ENCODE measurements at regions not wholly inside any gene's neighbourhood (a gene's known extent, or its start where the extent isn't known, plus 50 kb on each side); places are given as distances from the start of the nearest gene placed in this dataset.

DNA sequence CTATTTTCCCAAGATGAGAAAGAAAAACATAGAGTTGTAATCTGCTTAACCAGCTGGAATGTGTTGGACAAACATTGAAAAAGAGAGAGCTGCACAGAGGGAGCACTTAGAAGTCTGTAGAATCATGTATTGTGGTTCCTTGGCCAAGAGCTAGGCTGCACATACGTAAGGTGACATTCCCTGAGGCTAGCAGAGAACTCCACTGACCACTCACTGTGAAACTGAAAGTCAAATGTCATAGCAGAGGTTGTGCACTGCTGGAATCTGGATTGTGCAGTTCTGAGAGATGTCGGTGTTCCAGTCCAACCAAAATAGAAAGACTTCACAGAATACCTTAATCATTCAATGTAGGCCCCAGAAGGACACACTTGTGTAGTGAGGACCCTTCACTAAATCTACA is 772.8 kb upstream of the RAG2 start:
- CTCF ChIA-PET: no interaction called here
- peaks cover 1 to 40% (median 7%) of the 10 kb centered on the region in 5 donors for H3K9me3 Mint-ChIP-seq
- H3K36me3 Mint-ChIP-seq: no peaks in the 10 kb centered on the region
- no peak overlapping the region for H3K27ac ChIP-seq (ENCODE audit: low read depth, low read length)
- H3K27ac Mint-ChIP-seq: no peak overlapping the region
- no peaks in the 10 kb centered on the region for H3K27me3 ChIP-seq (ENCODE audit: insufficient read depth, low read length, poor library complexity, severe bottlenecking)
- H3K4me1 ChIP-seq (ENCODE audit: insufficient read depth, low read length): no peaks in the 10 kb centered on the region
- POLR2A ChIA-PET: no interaction called here
- no peak overlapping the region for H3K4me3 ChIP-seq (ENCODE audit: low read length)
- no peaks in the 10 kb centered on the region for H3K36me3 ChIP-seq (ENCODE audit: insufficient read depth, low read length)
- no peak for DNase-seq
- no peak overlapping the region for H3K4me3 Mint-ChIP-seq
- no peaks in the 10 kb centered on the region for H3K27me3 Mint-ChIP-seq
- H3K4me1 Mint-ChIP-seq: no peaks in the 10 kb centered on the region
- H3K9me3 ChIP-seq (ENCODE audit: low read length): no peaks in the 10 kb centered on the region

DNA sequence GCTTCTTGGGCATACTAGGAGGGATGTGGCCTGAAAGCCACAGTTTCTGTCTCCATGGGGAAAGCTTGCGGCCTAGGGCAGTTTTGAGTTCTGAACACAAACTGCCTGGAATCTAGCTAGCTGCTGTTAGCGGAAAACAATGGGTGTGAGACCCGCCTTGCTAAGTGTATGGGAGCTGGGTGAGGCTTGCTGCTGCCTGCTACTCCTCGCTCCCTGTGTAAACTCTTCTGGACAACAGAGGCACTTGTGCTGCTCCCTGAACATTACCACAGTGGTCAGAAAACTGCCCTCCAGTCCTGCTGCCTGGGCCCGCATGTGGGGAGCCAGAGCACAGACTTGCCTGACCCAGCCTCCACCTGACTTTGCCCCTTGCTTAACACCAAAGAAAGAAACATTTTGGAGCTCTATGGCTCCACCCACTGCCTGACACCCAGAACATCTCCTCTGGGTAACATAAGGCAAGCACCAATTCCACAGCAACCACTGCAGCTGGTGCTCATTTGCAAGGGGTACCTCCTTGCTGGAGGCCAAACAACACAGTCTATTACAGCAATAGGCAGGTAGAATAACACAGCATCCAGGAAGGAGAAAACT is 766.3 kb upstream of the RAG2 start:
- H3K27me3 Mint-ChIP-seq: no peaks in the 10 kb centered on the region
- no peaks in the 10 kb centered on the region for H3K4me1 Mint-ChIP-seq
- no peak for DNase-seq
- ChIA-PET CTCF (no interaction called here), POLR2A (no interaction called here)
- no peaks in the 10 kb centered on the region for H3K36me3 ChIP-seq (ENCODE audit: insufficient read depth, low read length)
- peaks cover 5 to 28% (median 26%) of the 10 kb centered on the region in 5 donors for H3K9me3 Mint-ChIP-seq
- H3K27ac ChIP-seq (ENCODE audit: low read depth, low read length): no peak overlapping the region
- H3K4me1 ChIP-seq (ENCODE audit: insufficient read depth, low read length): no peaks in the 10 kb centered on the region
- no peaks in the 10 kb centered on the region for H3K9me3 ChIP-seq (ENCODE audit: low read length)
- no peak overlapping the region for H3K27ac Mint-ChIP-seq
- no peaks in the 10 kb centered on the region for H3K36me3 Mint-ChIP-seq
- no peak overlapping the region for H3K4me3 Mint-ChIP-seq
- no peak overlapping the region for H3K4me3 ChIP-seq (ENCODE audit: low read length)
- no peaks in the 10 kb centered on the region for H3K27me3 ChIP-seq (ENCODE audit: insufficient read depth, low read length, poor library complexity, severe bottlenecking)

DNA sequence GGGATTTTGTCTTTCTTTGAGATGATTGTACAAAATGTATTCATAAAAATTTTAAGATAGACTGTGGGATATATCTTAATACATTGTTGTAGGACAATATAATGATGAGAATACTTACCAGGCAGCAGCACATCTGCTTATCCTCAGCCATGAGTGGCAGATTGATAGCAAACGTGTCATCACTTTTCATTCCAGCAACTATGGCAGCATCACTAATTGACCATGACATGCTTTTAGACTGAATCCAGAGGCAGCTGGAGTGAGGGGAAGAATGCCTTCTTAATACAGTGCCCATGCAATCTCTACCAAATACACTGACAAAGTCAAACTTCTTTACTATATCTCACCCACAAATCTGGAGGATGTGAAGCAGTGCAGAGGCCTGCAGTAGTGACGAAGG is 755.2 kb upstream of the RAG2 start:
- H3K4me1 Mint-ChIP-seq: no peaks in the 10 kb centered on the region
- ChIA-PET POLR2A (no interaction called here), CTCF (no interaction called here)
- Histone ChIP-seq H3K4me1 (ENCODE audit: insufficient read depth, low read length) (no peaks in the 10 kb centered on the region), H3K36me3 (ENCODE audit: insufficient read depth, low read length) (no peaks in the 10 kb centered on the region), H3K9me3 (ENCODE audit: low read length) (no peaks in the 10 kb centered on the region), H3K4me3 (ENCODE audit: low read length) (no peak overlapping the region), H3K27me3 (ENCODE audit: insufficient read depth, low read length, poor library complexity, severe bottlenecking) (no peaks in the 10 kb centered on the region), H3K27ac (ENCODE audit: low read depth, low read length) (no peak overlapping the region)
- H3K4me3 Mint-ChIP-seq: no peak overlapping the region
- H3K9me3 Mint-ChIP-seq: peaks cover 0 to 10% (median 7%) of the 10 kb centered on the region in 5 donors
- H3K36me3 Mint-ChIP-seq: no peaks in the 10 kb centered on the region
- no peak for DNase-seq
- no peak overlapping the region for H3K27ac Mint-ChIP-seq
- H3K27me3 Mint-ChIP-seq: no peaks in the 10 kb centered on the region

DNA sequence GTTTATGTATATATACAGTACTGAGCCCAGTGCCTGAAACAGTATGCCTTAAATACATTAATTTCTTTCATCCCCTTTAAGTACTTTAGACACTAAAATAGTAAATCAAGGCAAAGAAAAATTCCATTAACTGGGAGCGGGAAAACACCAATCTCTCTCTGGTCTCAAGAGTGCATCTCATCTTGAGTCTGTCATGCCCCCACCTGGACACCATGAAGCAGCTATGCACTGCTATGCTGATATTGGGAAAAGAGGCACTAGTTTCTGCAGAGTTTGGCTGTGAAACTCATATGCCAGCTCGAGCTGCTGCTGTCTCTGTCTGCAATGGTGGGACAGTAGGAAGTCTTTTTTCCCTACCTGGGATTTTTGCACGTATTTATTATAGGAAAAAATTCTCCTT is 754.4 kb upstream of the RAG2 start:
- peaks cover 0 to 7% (median 4%) of the 10 kb centered on the region in 5 donors for H3K9me3 Mint-ChIP-seq
- peaks cover 0 to under 1% of the 10 kb centered on the region in 2 donors for H3K27me3 Mint-ChIP-seq
- CTCF ChIA-PET: no interaction called here
- POLR2A ChIA-PET: no interaction called here
- H3K4me3 Mint-ChIP-seq: no peak overlapping the region
- Histone ChIP-seq H3K4me1 (ENCODE audit: insufficient read depth, low read length) (no peaks in the 10 kb centered on the region), H3K4me3 (ENCODE audit: low read length) (no peak overlapping the region), H3K27me3 (ENCODE audit: insufficient read depth, low read length, poor library complexity, severe bottlenecking) (no peaks in the 10 kb centered on the region), H3K27ac (ENCODE audit: low read depth, low read length) (no peak overlapping the region), H3K9me3 (ENCODE audit: low read length) (no peaks in the 10 kb centered on the region), H3K36me3 (ENCODE audit: insufficient read depth, low read length) (no peaks in the 10 kb centered on the region)
- H3K27ac Mint-ChIP-seq: no peak overlapping the region
- H3K36me3 Mint-ChIP-seq: no peaks in the 10 kb centered on the region
- no peaks in the 10 kb centered on the region for H3K4me1 Mint-ChIP-seq
- DNase-seq: no peak

- Histone ChIP-seq H3K4me1 (ENCODE audit: insufficient read depth, low read length) (no peaks in the 10 kb centered on the region), H3K27me3 (ENCODE audit: insufficient read depth, low read length, poor library complexity, severe bottlenecking) (no peaks in the 10 kb centered on the region), H3K4me3 (ENCODE audit: low read length) (no peak overlapping the region), H3K27ac (ENCODE audit: low read depth, low read length) (no peak overlapping the region), H3K9me3 (ENCODE audit: low read length) (no peaks in the 10 kb centered on the region), H3K36me3 (ENCODE audit: insufficient read depth, low read length) (no peaks in the 10 kb centered on the region)
- Mint-ChIP-seq H3K9me3 (peaks cover 0 to 17% (median 4%) of the 10 kb centered on the region in 5 donors), H3K4me3 (no peak overlapping the region), H3K4me1 (no peaks in the 10 kb centered on the region), H3K36me3 (no peaks in the 10 kb centered on the region), H3K27ac (no peak overlapping the region), H3K27me3 (peaks cover 0 to 1% of the 10 kb centered on the region in 2 donors)
- DNase-seq: no peak
- ChIA-PET POLR2A (no interaction called here), CTCF (no interaction called here)
Measured at GRCh38 chr11:37343290-37343689, 745.3 kb upstream of the RAG2 start.

- H3K27me3 ChIP-seq (ENCODE audit: insufficient read depth, low read length, poor library complexity, severe bottlenecking): no peaks in the 10 kb centered on the region
- H3K36me3 ChIP-seq (ENCODE audit: insufficient read depth, low read length): no peaks in the 10 kb centered on the region
- no peak overlapping the region for H3K4me3 ChIP-seq (ENCODE audit: low read length)
- Mint-ChIP-seq H3K27ac (no peak overlapping the region), H3K27me3 (no peaks in the 10 kb centered on the region), H3K4me3 (no peak overlapping the region), H3K36me3 (no peaks in the 10 kb centered on the region), H3K4me1 (no peaks in the 10 kb centered on the region), H3K9me3 (peaks cover 2 to 20% (median 4%) of the 10 kb centered on the region in 5 donors)
- H3K27ac ChIP-seq (ENCODE audit: low read depth, low read length): no peak overlapping the region
- no peaks in the 10 kb centered on the region for H3K4me1 ChIP-seq (ENCODE audit: insufficient read depth, low read length)
- ChIA-PET POLR2A (no interaction called here), CTCF (no interaction called here)
- no peaks in the 10 kb centered on the region for H3K9me3 ChIP-seq (ENCODE audit: low read length)
- no peak for DNase-seq
Measured at GRCh38 chr11:37336401-37336800, 738.4 kb upstream of the RAG2 start.

- H3K27ac Mint-ChIP-seq: no peak overlapping the region
- no peaks in the 10 kb centered on the region for H3K9me3 ChIP-seq (ENCODE audit: low read length)
- H3K4me3 Mint-ChIP-seq: no peak overlapping the region
- H3K4me1 Mint-ChIP-seq: no peaks in the 10 kb centered on the region
- no peaks in the 10 kb centered on the region for H3K36me3 ChIP-seq (ENCODE audit: insufficient read depth, low read length)
- no peak for DNase-seq
- ChIA-PET POLR2A (no interaction called here), CTCF (no interaction called here)
- H3K27me3 ChIP-seq (ENCODE audit: insufficient read depth, low read length, poor library complexity, severe bottlenecking): no peaks in the 10 kb centered on the region
- H3K27ac ChIP-seq (ENCODE audit: low read depth, low read length): no peak overlapping the region
- peaks cover 2 to 18% (median 4%) of the 10 kb centered on the region in 5 donors for H3K9me3 Mint-ChIP-seq
- no peak overlapping the region for H3K4me3 ChIP-seq (ENCODE audit: low read length)
- no peaks in the 10 kb centered on the region for H3K36me3 Mint-ChIP-seq
- no peaks in the 10 kb centered on the region for H3K4me1 ChIP-seq (ENCODE audit: insufficient read depth, low read length)
- H3K27me3 Mint-ChIP-seq: no peaks in the 10 kb centered on the region
Measured at GRCh38 chr11:37333345-37333744, 735.3 kb upstream of the RAG2 start.

DNA sequence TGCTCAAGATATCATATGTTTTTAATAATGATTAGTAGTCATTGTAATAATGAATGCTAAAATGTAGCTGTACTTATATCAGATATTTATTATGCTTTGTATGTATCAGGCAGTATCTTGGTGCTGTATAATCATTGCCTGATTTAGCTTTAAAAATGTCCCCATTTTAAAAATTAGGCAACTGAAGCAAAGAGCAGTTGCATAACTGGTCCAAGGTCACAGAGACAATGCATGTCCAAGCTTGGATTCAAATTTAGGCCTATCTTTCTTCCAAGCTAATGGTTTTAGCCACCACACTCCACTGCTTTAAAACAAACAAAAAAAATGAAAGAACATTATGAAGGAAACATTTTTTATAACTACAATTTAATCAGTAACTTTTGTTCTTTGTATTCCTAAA is 725.8 kb upstream of the RAG2 start:
- Histone ChIP-seq H3K36me3 (ENCODE audit: insufficient read depth, low read length) (no peaks in the 10 kb centered on the region), H3K27me3 (ENCODE audit: insufficient read depth, low read length, poor library complexity, severe bottlenecking) (no peaks in the 10 kb centered on the region), H3K27ac (ENCODE audit: low read depth, low read length) (no peak overlapping the region), H3K4me3 (ENCODE audit: low read length) (no peak overlapping the region), H3K9me3 (ENCODE audit: low read length) (no peaks in the 10 kb centered on the region), H3K4me1 (ENCODE audit: insufficient read depth, low read length) (no peaks in the 10 kb centered on the region)
- H3K4me3 Mint-ChIP-seq: no peak overlapping the region
- ChIA-PET CTCF (no interaction called here), POLR2A (no interaction called here)
- H3K27me3 Mint-ChIP-seq: no peaks in the 10 kb centered on the region
- no peak overlapping the region for H3K27ac Mint-ChIP-seq
- H3K4me1 Mint-ChIP-seq: no peaks in the 10 kb centered on the region
- peaks cover 4 to 36% (median 10%) of the 10 kb centered on the region in 5 donors for H3K9me3 Mint-ChIP-seq
- H3K36me3 Mint-ChIP-seq: no peaks in the 10 kb centered on the region
- DNase-seq: no peak

Data from CD8-positive, alpha-beta memory T cell (primary cell).